SK-N-MC (cell line): ENCODE measurements at regions not wholly inside any gene's neighbourhood (a gene's known extent, or its start where the extent isn't known, plus 50 kb on each side); places are given as distances from the start of the nearest gene placed in this dataset.
"Not testable (repeated sequence)": the region's sequence is repeated elsewhere in the genome, so short reads cannot be mapped to it uniquely, and the experiment has no call there.

ENCODE experiments used
- DNase-seq: peaks from one replicate; pipeline ENCODE4 v3.0.0-alpha.2; 2011; ENCODE audit warnings: low read depth, low spot score
- H3K27ac ChIP-seq: fragments of 200-600 bp; sonication (generic); 2 replicates; pipeline ENCODE4 v1.5.1; 2016; ENCODE audit warnings: mixed run types
- H3K36me3 ChIP-seq: fragments of 200-600 bp; sonication (generic); 2 replicates; pipeline ENCODE4 v1.6.1; 2017; ENCODE audit warnings: antibody characterized with exemption, low read length, mixed read lengths; ENCODE audit not compliant: insufficient read depth
- H3K4me3 ChIP-seq: fragments of 200-600 bp; sonication (generic); 2 replicates; pipeline ENCODE4 v1.5.1; 2016
- H3K9ac ChIP-seq: fragments of 200-600 bp; sonication (generic); 2 replicates; pipeline ENCODE4 v1.8.0; 2017; ENCODE audit warnings: mixed run types, mixed read lengths; ENCODE audit not compliant: insufficient read length
- H3K9me3 ChIP-seq: fragments of 200-600 bp; sonication (generic); 2 replicates; pipeline ENCODE4 v1.6.1; 2017; ENCODE audit warnings: low read depth, mild to moderate bottlenecking, antibody characterized with exemption, low read length, moderate library complexity, mixed read lengths
- EZH2 ChIP-seq: fragments of 200-600 bp; sonication (generic); IDR thresholded peaks from one replicate; pipeline ENCODE4 v1.6.1; 2017; ENCODE audit warnings: antibody characterized with exemption
- FOXP2 ChIP-seq: optimal IDR thresholded peaks from 2 replicates; pipeline ENCODE3; 2011; ENCODE audit warnings: mild to moderate bottlenecking, moderate library complexity; ENCODE audit not compliant: insufficient read depth; ENCODE audit errors: extremely low read length, control extremely low read depth
- POLR2AphosphoS5 ChIP-seq: IDR thresholded peaks from 2 replicates; pipeline ENCODE4 v1.6.1; 2012; ENCODE audit warnings: mild to moderate bottlenecking, low read depth, low read length, borderline replicate concordance

DNA sequence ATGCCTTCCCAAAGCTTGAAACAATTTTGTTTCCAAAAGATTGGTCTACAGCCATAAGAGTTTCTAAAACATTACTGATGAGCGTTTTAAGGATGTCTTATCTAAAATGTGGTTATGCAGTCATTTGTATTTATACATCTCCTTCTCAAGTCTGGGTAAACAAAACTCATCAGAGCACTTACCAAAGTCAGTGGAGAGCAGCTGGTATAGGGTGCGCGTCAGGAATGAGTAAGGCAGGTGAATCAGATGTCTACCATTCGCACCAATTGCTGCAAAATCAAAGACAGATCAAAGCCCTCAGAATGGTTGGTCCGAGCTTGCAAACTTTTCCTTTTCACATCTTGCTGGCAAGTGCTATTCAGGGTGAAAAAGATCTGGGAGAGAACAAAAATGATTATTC lies 65.6 kb upstream of the FAM171A1 start:
- Histone ChIP-seq H3K27ac (no peak overlapping the region), H3K36me3 (no peaks in the 10 kb centered on the region), H3K4me3 (no peak overlapping the region), H3K9ac (no peak overlapping the region), H3K9me3 (no peaks in the 10 kb centered on the region)
- no peak for DNase-seq
- TF ChIP-seq POLR2AphosphoS5 (no peak), FOXP2 (no peak), EZH2 (no peak)

DNA sequence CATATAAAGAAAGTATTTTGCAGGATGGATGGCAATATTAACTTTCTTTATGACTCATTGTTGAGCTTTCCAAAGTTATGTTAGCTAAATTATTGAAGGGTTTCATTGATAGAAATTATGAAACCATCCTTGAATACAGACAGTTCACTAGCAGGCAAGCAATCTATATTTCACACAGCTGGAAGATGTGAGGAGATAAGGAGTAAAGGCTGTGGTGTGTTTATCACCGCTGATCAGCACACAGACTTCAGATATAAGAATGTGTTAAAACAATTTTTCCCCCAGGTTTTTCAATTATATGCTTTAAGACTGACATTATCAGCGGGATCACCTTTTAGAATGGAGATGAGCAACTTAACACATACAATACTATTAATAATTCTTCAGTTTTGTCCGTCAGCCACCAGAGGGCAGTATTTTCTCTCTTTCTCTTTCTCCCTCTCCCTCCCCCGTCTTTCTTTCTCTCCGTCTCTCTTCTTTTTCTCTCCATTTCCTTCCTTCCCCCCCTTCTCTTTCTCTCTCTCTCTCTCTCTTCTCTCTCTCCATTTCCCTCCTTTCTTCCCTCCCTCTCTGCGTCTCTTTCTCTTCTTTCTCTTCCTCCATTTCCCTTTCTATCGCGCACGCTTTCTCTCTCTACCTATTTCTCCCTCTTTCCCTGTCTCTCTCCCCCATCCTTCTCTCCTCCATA lies 62.9 kb upstream of the FAM171A1 start:
- Histone ChIP-seq H3K36me3 (no peaks in the 10 kb centered on the region), H3K27ac (no peak overlapping the region), H3K9me3 (no peaks in the 10 kb centered on the region), H3K9ac (no peak overlapping the region), H3K4me3 (0 out of 2 replicates have a peak overlapping the region, but pooled peaks have one; percentile 30)
- TF ChIP-seq FOXP2 = no peak
- TF ChIP-seq POLR2AphosphoS5 = no peak
- no peak for DNase-seq

DNA sequence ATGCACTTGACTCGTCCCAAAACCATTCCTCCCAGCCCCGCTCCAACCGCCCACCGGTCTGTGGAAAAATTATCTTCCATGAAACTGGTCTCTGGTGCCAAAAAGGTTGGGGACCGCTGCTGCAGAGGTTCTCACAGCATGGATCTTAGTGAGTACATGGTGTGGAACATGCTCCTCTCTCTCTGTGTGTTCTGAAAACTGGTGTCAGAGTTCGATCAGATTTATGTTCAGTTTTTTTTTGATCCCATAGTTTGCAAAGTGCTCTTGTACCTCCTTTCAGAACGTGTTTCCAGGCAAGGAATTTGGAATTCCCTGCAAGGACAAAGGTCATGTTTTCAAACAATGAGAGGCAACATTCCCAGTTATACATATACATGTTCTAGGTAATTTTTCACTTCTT lies 61.2 kb upstream of the FAM171A1 start:
- no peak overlapping the region for H3K27ac ChIP-seq
- H3K36me3 ChIP-seq = no peaks in the 10 kb centered on the region
- no peak overlapping the region for H3K4me3 ChIP-seq
- TF ChIP-seq POLR2AphosphoS5 = no peak
- no peak for TF ChIP-seq FOXP2
- TF ChIP-seq EZH2 = no peak
- no peak for DNase-seq
- no peak overlapping the region for H3K9ac ChIP-seq
- H3K9me3 ChIP-seq = no peaks in the 10 kb centered on the region

DNA sequence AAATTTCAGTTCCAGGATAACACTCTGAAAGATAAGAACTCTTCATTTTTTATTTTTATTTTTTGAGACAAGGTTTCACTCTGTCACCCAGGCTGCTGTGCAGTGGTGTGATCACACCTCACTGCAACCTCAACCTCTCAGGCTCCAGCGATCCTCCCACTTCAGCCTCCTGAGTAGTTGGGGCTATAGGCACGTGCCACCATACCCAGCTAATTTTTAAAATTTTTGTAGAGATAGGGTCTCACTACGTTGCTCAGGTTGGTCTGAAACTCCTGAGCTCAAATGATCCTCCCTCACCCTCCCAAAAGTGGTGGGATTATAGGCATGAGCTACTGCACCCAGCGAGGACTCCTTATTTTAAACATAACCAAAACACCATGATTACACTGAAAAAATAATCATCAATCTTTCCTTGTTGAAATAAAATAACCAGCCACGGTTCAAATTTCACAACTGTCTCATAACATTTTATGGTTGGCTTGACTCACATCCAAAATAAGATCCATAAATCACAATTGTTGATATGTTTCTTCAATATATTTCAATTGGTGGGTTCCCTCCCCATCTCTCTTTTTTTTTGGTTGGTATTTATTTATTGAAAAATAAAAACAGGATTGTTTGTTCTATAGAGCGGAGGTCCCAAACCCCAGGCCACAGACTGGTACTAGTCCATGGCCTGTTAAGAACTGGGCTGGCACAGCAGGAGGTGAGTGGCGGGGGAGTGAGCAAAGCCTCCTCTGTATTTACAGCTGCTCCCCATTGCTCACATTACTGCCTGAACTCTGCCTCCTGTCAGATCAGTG lies 60.1 kb upstream of the FAM171A1 start:
- Histone ChIP-seq H3K9me3 (no peaks in the 10 kb centered on the region), H3K9ac (no peak overlapping the region), H3K27ac (no peak overlapping the region), H3K4me3 (no peak overlapping the region), H3K36me3 (no peaks in the 10 kb centered on the region)
- no peak for DNase-seq
- TF ChIP-seq EZH2 (no peak), FOXP2 (no peak), POLR2AphosphoS5 (no peak)

DNA sequence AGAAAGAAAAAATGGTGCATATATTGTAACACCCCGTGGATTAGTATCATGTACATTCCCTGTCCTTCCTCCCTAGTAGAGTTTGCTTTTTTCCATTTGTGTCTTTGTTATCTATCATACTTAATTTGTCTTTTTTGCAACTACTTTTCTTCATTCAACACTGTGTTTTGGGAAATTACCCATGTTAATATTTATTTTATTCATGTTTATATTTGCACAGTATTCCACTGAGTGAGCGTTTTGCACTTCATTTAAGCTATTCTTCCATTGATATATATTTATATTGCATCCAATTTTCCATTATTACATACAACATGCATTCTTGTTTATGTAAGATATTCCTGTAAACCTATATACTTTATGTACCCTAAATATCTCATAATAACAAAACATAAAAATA lies 57.6 kb upstream of the FAM171A1 start:
- no peak overlapping the region for H3K9ac ChIP-seq
- no peak for TF ChIP-seq POLR2AphosphoS5
- no peak for TF ChIP-seq EZH2
- TF ChIP-seq FOXP2 = no peak
- no peak overlapping the region for H3K4me3 ChIP-seq
- no peak for DNase-seq
- no peaks in the 10 kb centered on the region for H3K9me3 ChIP-seq
- H3K36me3 ChIP-seq = no peaks in the 10 kb centered on the region
- H3K27ac ChIP-seq = no peak overlapping the region

DNA sequence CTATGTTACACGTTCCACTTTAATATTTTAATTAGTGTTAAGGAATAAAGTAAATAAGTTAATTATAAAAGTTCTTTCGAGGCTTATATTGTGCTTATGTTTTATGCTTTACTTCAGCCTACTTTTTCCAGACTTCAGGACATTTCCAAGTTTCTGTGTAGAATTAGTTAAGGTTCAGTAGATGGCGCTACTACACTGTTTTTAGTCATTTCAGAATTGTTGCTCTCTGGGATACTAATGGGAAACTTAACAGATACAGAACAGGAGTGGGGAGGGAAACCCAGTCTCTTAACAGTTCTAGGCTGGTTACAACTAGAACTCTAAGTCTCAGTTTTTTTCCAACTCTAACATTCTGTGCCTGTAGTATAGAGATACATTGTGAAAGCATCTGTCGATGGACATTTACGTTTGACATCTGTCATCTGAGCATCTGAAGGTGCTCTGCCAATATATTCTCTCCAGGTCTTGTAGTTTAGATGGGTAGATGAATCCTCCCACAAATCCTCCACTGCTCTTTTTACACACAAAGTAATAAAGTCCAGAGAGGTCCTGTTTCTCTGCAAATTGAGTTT lies 56.8 kb upstream of the FAM171A1 start:
- no peaks in the 10 kb centered on the region for H3K36me3 ChIP-seq
- peak; percentile 3 for DNase-seq
- TF ChIP-seq FOXP2 = no peak
- no peak for TF ChIP-seq POLR2AphosphoS5
- no peak for TF ChIP-seq EZH2
- no peak overlapping the region for H3K4me3 ChIP-seq
- H3K27ac ChIP-seq = no peak overlapping the region
- no peaks in the 10 kb centered on the region for H3K9me3 ChIP-seq
- H3K9ac ChIP-seq = no peak overlapping the region

DNA sequence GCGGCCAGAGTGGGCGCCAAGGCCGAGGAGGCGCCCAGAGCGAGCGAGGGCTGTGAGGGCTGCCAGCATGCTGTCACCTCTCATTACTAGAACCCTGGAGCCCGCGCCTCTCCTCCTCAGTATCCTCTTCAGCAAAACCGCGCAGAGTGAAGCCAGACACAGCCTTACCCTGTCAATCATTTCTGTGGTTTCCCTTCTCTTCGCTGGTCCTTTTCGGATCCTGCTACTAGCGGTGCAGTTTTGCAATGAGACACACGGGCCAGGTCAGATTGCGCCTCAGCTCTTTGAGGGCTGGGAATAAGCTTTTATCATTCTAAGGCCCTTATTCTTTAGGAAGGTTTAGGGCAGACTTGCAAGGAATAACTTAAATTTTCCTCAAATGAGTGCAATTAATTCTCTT lies 55.5 kb upstream of the FAM171A1 start:
- Histone ChIP-seq H3K27ac (no peak overlapping the region), H3K4me3 (no peak overlapping the region), H3K9ac (no peak overlapping the region), H3K9me3 (no peaks in the 10 kb centered on the region), H3K36me3 (no peaks in the 10 kb centered on the region)
- no peak for TF ChIP-seq POLR2AphosphoS5
- TF ChIP-seq FOXP2 = no peak
- TF ChIP-seq EZH2 = no peak
- DNase-seq = no peak

DNA sequence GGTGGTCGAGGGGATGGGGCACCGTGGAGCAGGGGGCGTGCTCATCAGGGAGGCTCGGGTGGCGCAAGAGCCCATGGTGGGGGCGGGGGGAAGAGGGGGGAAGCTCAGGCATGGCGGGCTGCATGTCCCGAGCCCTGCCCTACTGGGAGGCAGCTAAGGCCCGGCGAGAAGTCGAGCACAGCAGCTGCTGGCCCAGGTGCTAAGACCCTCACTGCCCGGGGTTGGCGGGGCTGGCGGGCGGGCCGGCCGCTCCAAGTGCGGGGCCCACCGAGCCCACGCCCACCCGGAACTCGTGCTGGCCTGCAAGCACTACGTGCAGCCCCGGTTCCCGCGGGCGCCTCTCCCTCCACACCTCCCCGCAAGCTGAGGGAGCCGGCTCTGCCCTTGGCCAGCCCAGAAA lies 55.0 kb upstream of the FAM171A1 start:
- Histone ChIP-seq H3K9me3 (no peaks in the 10 kb centered on the region), H3K36me3 (no peaks in the 10 kb centered on the region), H3K27ac (no peak overlapping the region), H3K9ac (no peak overlapping the region), H3K4me3 (no peak overlapping the region)
- no peak for DNase-seq
- TF ChIP-seq FOXP2 (no peak), POLR2AphosphoS5 (no peak), EZH2 (no peak)

DNA sequence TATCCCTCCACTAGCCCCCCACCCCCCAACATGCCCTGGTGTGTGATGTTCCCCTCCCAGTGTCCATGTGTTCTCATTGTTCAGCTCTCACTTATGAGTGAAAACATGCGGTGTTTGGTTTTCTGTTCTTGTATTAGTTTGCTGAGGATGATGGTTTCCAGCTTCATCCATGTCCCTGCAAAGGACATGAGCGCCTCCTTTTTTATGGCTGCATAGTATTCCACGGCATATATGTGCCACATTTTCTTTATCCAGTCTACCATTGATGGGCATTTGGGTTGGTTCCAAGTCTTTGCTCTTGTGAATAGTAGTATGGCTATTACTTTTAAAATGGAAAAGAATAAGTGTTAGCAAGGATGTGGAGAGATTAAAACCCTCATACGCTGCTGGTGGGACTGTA lies 50.8 kb upstream of the FAM171A1 start:
- not testable (repeated sequence) for H3K9ac ChIP-seq, H3K4me3 ChIP-seq, H3K36me3 ChIP-seq

More for the DNA sequence above, 50.8 kb upstream of the FAM171A1 start:
- DNase-seq, H3K27ac ChIP-seq, H3K9me3 ChIP-seq: not testable (repeated sequence)
